Cardiac fibroblast (primary cell): ENCODE measurements at regions not wholly inside any gene's neighbourhood (a gene's known extent, or its start where the extent isn't known, plus 50 kb on each side); places are given as distances from the start of the nearest gene placed in this dataset.
"Not testable (repeated sequence)": the region's sequence is repeated elsewhere in the genome, so short reads cannot be mapped to it uniquely, and the experiment has no call there.

Experiments
- DNase-seq, 2 donors: peaks; one replicate each; pipeline versions ENCODE4 v3.0.0 to v3.0.0-alpha.2; 2010; ENCODE audit warnings: low read depth in 2 of 2
- H3K4me3 ChIP-seq, 2 donors: replicated peaks in 1 of 2; 1 replicate in 1 of 2; 2 replicates in 1 of 2; pipeline ENCODE4 v1.5.1; 2011; ENCODE audit warnings: low read depth in 2 of 2, low read length in 2 of 2, mild to moderate bottlenecking in 2 of 2, moderate library complexity in 1 of 2
- TF ChIP-seq, protein P1 (sequence below): IDR thresholded peaks from one replicate; pipeline ENCODE4 v1.5.1; 2011; ENCODE audit warnings: low read depth, mild to moderate bottlenecking, low read length, inconsistent platforms

- no peak for DNase-seq
- TF ChIP-seq, protein P1, sequence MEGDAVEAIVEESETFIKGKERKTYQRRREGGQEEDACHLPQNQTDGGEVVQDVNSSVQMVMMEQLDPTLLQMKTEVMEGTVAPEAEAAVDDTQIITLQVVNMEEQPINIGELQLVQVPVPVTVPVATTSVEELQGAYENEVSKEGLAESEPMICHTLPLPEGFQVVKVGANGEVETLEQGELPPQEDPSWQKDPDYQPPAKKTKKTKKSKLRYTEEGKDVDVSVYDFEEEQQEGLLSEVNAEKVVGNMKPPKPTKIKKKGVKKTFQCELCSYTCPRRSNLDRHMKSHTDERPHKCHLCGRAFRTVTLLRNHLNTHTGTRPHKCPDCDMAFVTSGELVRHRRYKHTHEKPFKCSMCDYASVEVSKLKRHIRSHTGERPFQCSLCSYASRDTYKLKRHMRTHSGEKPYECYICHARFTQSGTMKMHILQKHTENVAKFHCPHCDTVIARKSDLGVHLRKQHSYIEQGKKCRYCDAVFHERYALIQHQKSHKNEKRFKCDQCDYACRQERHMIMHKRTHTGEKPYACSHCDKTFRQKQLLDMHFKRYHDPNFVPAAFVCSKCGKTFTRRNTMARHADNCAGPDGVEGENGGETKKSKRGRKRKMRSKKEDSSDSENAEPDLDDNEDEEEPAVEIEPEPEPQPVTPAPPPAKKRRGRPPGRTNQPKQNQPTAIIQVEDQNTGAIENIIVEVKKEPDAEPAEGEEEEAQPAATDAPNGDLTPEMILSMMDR, result no peak
- no peak overlapping the region for H3K4me3 ChIP-seq
Measured at GRCh38 chr10:34058845-34059614, 724.6 kb upstream of the NRP1 start.

- not testable (repeated sequence) for H3K4me3 ChIP-seq, DNase-seq
Measured at GRCh38 chr10:34055410-34055985, 721.0 kb upstream of the NRP1 start.

GRCh38 chr10:34049887-34050286 lies 715.4 kb upstream of the NRP1 start:
- TF ChIP-seq, protein P1, result no peak
- DNase-seq, result peak; percentile 47 to 64
- H3K4me3 ChIP-seq, result no peak overlapping the region

DNA sequence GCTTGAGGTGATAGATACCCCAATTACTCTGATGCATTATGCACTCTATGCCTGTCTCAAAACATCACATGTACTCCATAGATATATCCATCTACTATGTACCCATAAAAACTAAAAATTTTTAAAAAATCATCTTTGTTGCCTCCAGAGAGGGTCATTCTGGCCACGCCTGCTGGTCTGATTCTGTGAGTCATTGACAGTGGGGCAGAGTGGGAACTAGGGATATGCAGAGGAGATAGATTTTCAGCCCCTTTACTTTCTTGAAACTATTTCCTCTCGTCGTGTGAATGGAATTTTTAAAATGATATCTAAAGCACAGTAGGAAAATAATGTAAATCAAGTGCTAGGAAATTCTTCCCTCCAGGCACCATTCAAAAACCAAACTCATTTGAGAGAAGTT lies 715.0 kb upstream of the NRP1 start:
- DNase-seq, result peak in 1 of 2 donors; percentile 10
- H3K4me3 ChIP-seq, result no peak overlapping the region
- TF ChIP-seq, protein P1, result no peak

- H3K4me3 ChIP-seq, result no peak overlapping the region
- no peak for DNase-seq
- TF ChIP-seq, protein P1, result no peak
Measured at GRCh38 chr10:34047389-34047788, 712.9 kb upstream of the NRP1 start.

DNA sequence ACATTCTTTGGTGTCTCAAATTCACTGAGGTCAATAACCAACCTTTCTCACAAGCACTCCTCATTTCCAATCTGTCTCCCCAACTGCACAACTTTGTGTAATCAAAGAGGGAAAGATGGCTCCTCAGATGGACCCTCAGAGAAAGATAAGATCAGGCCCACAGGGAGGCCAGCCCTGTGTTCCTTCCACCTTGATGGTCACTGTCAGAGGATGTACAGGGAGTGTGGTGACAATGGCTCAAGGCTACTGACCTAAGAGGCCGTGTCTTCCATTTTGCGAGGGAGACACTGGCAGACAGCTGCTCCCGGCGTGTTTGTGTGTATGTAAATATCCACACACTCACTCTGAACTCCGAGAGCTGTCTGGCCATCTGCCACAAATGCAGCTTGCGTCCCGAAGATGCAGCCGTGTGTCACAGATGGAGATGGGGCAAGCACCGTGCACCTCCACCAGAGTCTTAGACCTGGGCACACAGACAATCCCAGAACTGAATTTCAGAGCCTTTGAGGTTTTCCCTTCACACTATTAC lies 712.1 kb upstream of the NRP1 start:
- TF ChIP-seq, protein P1, result no peak
- H3K4me3 ChIP-seq, result no peak overlapping the region
- DNase-seq, result no peak

- no peak overlapping the region for H3K4me3 ChIP-seq
- TF ChIP-seq, protein P1, result no peak
- DNase-seq, result peak; percentile 6 to 18
Measured at GRCh38 chr10:34045571-34046190, 711.2 kb upstream of the NRP1 start.
